Colonic mucosa (tissue), 4 donors: ENCODE measurements at regions not wholly inside any gene's neighbourhood (a gene's known extent, or its start where the extent isn't known, plus 50 kb on each side); places are given as distances from the start of the nearest gene placed in this dataset.
A peak's percentile ranks its signal among the peaks of the same experiment; 100 is the strongest.
"Not testable (repeated sequence)": the region's sequence is repeated elsewhere in the genome, so short reads cannot be mapped to it uniquely, and the experiment has no call there.

Experiments used
- DNase-seq: peaks from one replicate; pipeline ENCODE4 v3.0.0-alpha.2; 2020
- H3K27ac ChIP-seq: fragments of 200-600 bp; one replicate; pipeline ENCODE4 v1.8.0; 2021
- H3K27me3 ChIP-seq: fragments of 200-600 bp; one replicate; pipeline ENCODE4 v1.8.0; 2021
- H3K36me3 ChIP-seq: fragments of 200-600 bp; one replicate; pipeline ENCODE4 v1.8.0; 2021
- H3K4me1 ChIP-seq: fragments of 200-600 bp; one replicate; pipeline ENCODE4 v1.8.0; 2021; ENCODE audit warnings: mild to moderate bottlenecking
- H3K4me3 ChIP-seq: fragments of 200-600 bp; one replicate; pipeline ENCODE4 v1.8.0; 2021
- H3K9ac ChIP-seq, 2 donors: one replicate each; pipeline ENCODE4 v1.7.0; 2013; ENCODE audit warnings: control low read depth in 2 of 2, low read depth in 2 of 2, low read length in 2 of 2
- H3K9me3 ChIP-seq: fragments of 200-600 bp; one replicate; pipeline ENCODE4 v1.8.0; 2021
- CTCF ChIP-seq: fragments of 200-600 bp; IDR thresholded peaks from one replicate; pipeline ENCODE4 v1.8.0; 2022; ENCODE audit warnings: antibody characterized with exemption, mild to moderate bottlenecking
- intact Hi-C: fragments of 100-400 bp; cut with DNase I; formaldehyde crosslinking; loops from one replicate; pipeline ENCODE4 v1.14.1; 2022
- donor health status: healthy.
- donor health status: DM: no; HTN: no; CAD: no.
- donor health status: DM: no; HTN: no; CAD: no.

- H3K9ac ChIP-seq, result no peak overlapping the region
- no peak overlapping the region for H3K27ac ChIP-seq
- no peaks in the 10 kb centered on the region for H3K27me3 ChIP-seq
- H3K4me1 ChIP-seq, result no peaks in the 10 kb centered on the region
- intact Hi-C loops, result no loop called here
- H3K9me3 ChIP-seq, result no peaks in the 10 kb centered on the region
- DNase-seq, result no peak
- no peaks in the 10 kb centered on the region for H3K36me3 ChIP-seq
- no peak for TF ChIP-seq CTCF
- no peak overlapping the region for H3K4me3 ChIP-seq
These were observed 163.2 kb upstream of the INTU start for GRCh38 chr4:127469542-127469941.

- Histone ChIP-seq H3K27me3 (no peaks in the 10 kb centered on the region), H3K27ac (no peak overlapping the region), H3K4me1 (no peaks in the 10 kb centered on the region), H3K9me3 (no peaks in the 10 kb centered on the region), H3K4me3 (no peak overlapping the region), H3K36me3 (no peaks in the 10 kb centered on the region), H3K9ac (no peak overlapping the region)
- no peak for TF ChIP-seq CTCF
- intact Hi-C loops, result no loop called here
- no peak for DNase-seq
These were observed 162.6 kb upstream of the INTU start for GRCh38 chr4:127469959-127470809.

GRCh38 chr4:127478271-127478670 lies 154.5 kb upstream of the INTU start:
- H3K9ac ChIP-seq, H3K36me3 ChIP-seq, H3K27ac ChIP-seq, H3K4me1 ChIP-seq, H3K27me3 ChIP-seq, intact Hi-C loops, H3K9me3 ChIP-seq, H3K4me3 ChIP-seq, DNase-seq: not testable (repeated sequence)

- Histone ChIP-seq H3K4me1 (no peaks in the 10 kb centered on the region), H3K36me3 (no peaks in the 10 kb centered on the region), H3K27ac (no peak overlapping the region), H3K9me3 (no peaks in the 10 kb centered on the region), H3K4me3 (no peak overlapping the region), H3K9ac (no peak overlapping the region), H3K27me3 (no peaks in the 10 kb centered on the region)
- TF ChIP-seq CTCF, result peak; percentile 33
- no peak for DNase-seq
- intact Hi-C loops, result no loop called here
These were observed 153.6 kb upstream of the INTU start for GRCh38 chr4:127479031-127479622.

GRCh38 chr4:127482049-127482448 lies 150.7 kb upstream of the INTU start:
- DNase-seq, result no peak
- intact Hi-C loops, result no loop called here
- H3K9ac ChIP-seq, result no peak overlapping the region
- H3K27me3 ChIP-seq, result no peaks in the 10 kb centered on the region
- no peaks in the 10 kb centered on the region for H3K9me3 ChIP-seq
- no peaks in the 10 kb centered on the region for H3K36me3 ChIP-seq
- no peak overlapping the region for H3K27ac ChIP-seq
- no peaks in the 10 kb centered on the region for H3K4me1 ChIP-seq
- TF ChIP-seq CTCF, result no peak
- H3K4me3 ChIP-seq, result no peak overlapping the region

- Histone ChIP-seq H3K27me3 (no peaks in the 10 kb centered on the region), H3K36me3 (no peaks in the 10 kb centered on the region), H3K9me3 (no peaks in the 10 kb centered on the region), H3K4me3 (no peak overlapping the region), H3K9ac (no peak overlapping the region), H3K27ac (no peak overlapping the region), H3K4me1 (no peaks in the 10 kb centered on the region)
- no peak for DNase-seq
- TF ChIP-seq CTCF, result no peak
- intact Hi-C loops, result no loop called here
These were observed 148.6 kb upstream of the INTU start for GRCh38 chr4:127484117-127484516.
